Neural progenitor cell (in vitro differentiated cells): ENCODE measurements at regions not wholly inside any gene's neighbourhood (a gene's known extent, or its start where the extent isn't known, plus 50 kb on each side); places are given as distances from the start of the nearest gene placed in this dataset.

Experiments
- DNase-seq: peaks from one replicate; pipeline ENCODE4 v3.0.0-alpha.2; 2016; ENCODE audit warnings: low spot score
- H2AFZ ChIP-seq: fragments of 200-600 bp; sonication (generic); replicated peaks from 2 replicates; pipeline ENCODE4 v1.6.1; 2016; ENCODE audit warnings: antibody characterized with exemption
- H3F3A ChIP-seq: fragments of 200-600 bp; sonication (generic); 2 replicates; pipeline ENCODE4 v1.6.1; 2016; ENCODE audit warnings: antibody characterized with exemption, low read depth
- H3K27ac ChIP-seq: fragments of 200-600 bp; sonication (generic); 2 replicates; pipeline ENCODE4 v1.5.1; 2016; ENCODE audit warnings: mild to moderate bottlenecking
- H3K27me3 ChIP-seq: fragments of 200-600 bp; sonication (generic); 2 replicates; pipeline ENCODE4 v1.6.1; 2016; ENCODE audit warnings: mild to moderate bottlenecking, moderate library complexity
- H3K36me3 ChIP-seq: fragments of 200-600 bp; sonication (generic); 2 replicates; pipeline ENCODE4 v1.5.1; 2016
- H3K4me1 ChIP-seq: fragments of 200-600 bp; sonication (generic); 2 replicates; pipeline ENCODE4 v1.6.1; 2016; ENCODE audit warnings: mixed run types
- H3K4me2 ChIP-seq: fragments of 200-600 bp; sonication (generic); 2 replicates; pipeline ENCODE4 v1.6.1; 2016
- H3K4me3 ChIP-seq: fragments of 200-600 bp; sonication (generic); 2 replicates; pipeline ENCODE4 v1.5.1; 2016
- H3K79me2 ChIP-seq: fragments of 200-600 bp; sonication (generic); 2 replicates; pipeline ENCODE4 v1.6.1; 2016; ENCODE audit warnings: low read depth
- H3K9ac ChIP-seq: fragments of 200-600 bp; sonication (generic); 2 replicates; pipeline ENCODE4 v1.6.1; 2016
- H3K9me3 ChIP-seq: fragments of 200-600 bp; sonication (generic); 2 replicates; pipeline ENCODE4 v1.5.1; 2016; ENCODE audit warnings: low read depth
- H4K20me1 ChIP-seq: fragments of 200-600 bp; sonication (generic); 2 replicates; pipeline ENCODE4 v1.6.1; 2016; ENCODE audit warnings: low read depth
- H3K27ac Mint-ChIP-seq: 3 replicates; pipeline ENCODE4 v1.8.0; 2021; ENCODE audit warnings: mixed read lengths
- H3K27me3 Mint-ChIP-seq: 2 replicates; pipeline ENCODE4 v1.8.0; 2022; ENCODE audit warnings: low read depth, mild to moderate bottlenecking, inconsistent platforms, moderate library complexity, mixed read lengths; ENCODE audit not compliant: insufficient read depth
- H3K36me3 Mint-ChIP-seq: 3 replicates; pipeline ENCODE4 v1.8.0; 2021; ENCODE audit warnings: mixed read lengths
- H3K4me1 Mint-ChIP-seq: 3 replicates; pipeline ENCODE4 v1.8.0; 2021; ENCODE audit warnings: mixed read lengths
- H3K4me3 Mint-ChIP-seq: 3 replicates; pipeline ENCODE4 v1.8.0; 2021; ENCODE audit warnings: mild to moderate bottlenecking, moderate library complexity, mixed read lengths
- H3K9me3 Mint-ChIP-seq: 3 replicates; pipeline ENCODE4 v1.8.0; 2020; ENCODE audit warnings: mixed read lengths
- EZH2 ChIP-seq: fragments of 200-600 bp; sonication (generic); IDR thresholded peaks from 2 replicates; pipeline ENCODE4 v1.6.1; 2017; ENCODE audit warnings: antibody characterized with exemption, mild to moderate bottlenecking, moderate library complexity
- EZH2phosphoT487 ChIP-seq: fragments of 200-600 bp; sonication (generic); IDR thresholded peaks from 2 replicates; pipeline ENCODE4 v1.6.1; 2017; ENCODE audit warnings: antibody characterized with exemption
- TF ChIP-seq, protein P1 (sequence below): fragments of 200-600 bp; sonication (generic); IDR thresholded peaks from 2 replicates; pipeline ENCODE4 v1.5.1; 2017; ENCODE audit warnings: antibody characterized with exemption, mild to moderate bottlenecking

DNA sequence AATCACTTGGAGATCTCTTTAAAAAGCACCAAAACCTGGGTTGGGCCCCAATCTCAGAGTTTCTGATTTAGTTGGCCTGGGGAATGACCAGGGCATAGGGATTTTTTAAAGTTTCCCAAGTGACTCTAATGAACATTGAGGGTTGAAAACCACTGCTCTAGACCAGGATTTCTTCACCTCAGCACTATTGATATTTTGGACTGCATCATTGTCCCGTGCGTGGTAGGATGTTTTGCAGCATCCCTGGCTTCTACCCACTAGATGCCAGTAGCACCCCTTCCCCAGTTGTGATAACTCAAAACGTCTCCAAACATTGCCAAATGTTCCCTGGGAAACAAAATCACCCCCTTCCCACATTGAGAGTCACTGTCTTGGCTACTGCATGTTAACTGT is 61.8 kb downstream of the ATXN3L start:
- no peaks in the 10 kb centered on the region for H3K27me3 Mint-ChIP-seq
- H3K4me1 Mint-ChIP-seq = no peaks in the 10 kb centered on the region

DNA sequence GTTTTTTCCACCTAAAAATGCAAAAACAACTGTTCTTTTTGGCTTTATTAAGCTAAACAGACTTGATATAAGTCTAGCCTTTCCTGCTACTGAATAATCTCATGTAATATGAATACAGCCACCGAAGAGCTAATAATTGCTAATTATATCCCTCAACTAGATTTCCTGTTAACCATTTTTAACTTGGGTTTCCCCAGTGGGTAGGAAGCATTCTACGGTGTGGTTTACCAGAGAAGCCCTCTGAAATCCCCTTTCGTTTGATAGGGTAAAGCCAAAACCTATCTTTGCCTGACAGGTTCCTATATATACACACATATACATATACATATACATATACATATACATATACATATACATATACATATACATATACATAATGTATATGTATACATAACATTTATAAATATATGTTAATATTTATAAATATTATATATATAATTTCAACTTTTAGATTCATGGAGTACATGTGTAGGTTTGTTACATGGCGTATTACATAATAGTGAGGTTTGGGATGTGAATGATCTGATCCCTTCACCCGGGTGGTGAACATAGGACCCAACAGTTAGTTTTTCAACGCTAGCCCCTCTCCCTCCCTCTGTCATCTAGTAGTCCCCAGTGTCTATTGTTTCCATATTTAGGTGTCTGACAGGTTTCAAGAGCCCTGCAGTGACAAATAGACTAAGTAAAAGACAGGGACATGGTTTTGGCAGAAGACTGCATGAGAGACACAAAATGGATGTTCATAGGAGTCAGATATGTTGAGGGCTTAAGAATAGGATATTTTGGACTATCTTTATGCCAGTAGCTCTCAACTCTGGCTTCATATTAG is 62.4 kb downstream of the ATXN3L start:
- DNase-seq = no peak
- Histone ChIP-seq H3K27ac (no peak overlapping the region), H3K4me2 (no peak overlapping the region), H3K4me1 (peaks cover 4% of the 10 kb centered on the region), H3K4me3 (no peak overlapping the region), H3F3A (no peaks in the 10 kb centered on the region), H3K9me3 (no peaks in the 10 kb centered on the region), H3K79me2 (no peaks in the 10 kb centered on the region), H4K20me1 (no peaks in the 10 kb centered on the region), H3K27me3 (no peaks in the 10 kb centered on the region), H2AFZ (no peak overlapping the region), H3K36me3 (no peaks in the 10 kb centered on the region), H3K9ac (no peak overlapping the region)
- TF ChIP-seq, protein P1, sequence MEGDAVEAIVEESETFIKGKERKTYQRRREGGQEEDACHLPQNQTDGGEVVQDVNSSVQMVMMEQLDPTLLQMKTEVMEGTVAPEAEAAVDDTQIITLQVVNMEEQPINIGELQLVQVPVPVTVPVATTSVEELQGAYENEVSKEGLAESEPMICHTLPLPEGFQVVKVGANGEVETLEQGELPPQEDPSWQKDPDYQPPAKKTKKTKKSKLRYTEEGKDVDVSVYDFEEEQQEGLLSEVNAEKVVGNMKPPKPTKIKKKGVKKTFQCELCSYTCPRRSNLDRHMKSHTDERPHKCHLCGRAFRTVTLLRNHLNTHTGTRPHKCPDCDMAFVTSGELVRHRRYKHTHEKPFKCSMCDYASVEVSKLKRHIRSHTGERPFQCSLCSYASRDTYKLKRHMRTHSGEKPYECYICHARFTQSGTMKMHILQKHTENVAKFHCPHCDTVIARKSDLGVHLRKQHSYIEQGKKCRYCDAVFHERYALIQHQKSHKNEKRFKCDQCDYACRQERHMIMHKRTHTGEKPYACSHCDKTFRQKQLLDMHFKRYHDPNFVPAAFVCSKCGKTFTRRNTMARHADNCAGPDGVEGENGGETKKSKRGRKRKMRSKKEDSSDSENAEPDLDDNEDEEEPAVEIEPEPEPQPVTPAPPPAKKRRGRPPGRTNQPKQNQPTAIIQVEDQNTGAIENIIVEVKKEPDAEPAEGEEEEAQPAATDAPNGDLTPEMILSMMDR = no peak
- TF ChIP-seq EZH2phosphoT487 (no peak), EZH2 (no peak)
- no peak overlapping the region for H3K27ac Mint-ChIP-seq
- H3K4me1 Mint-ChIP-seq = no peaks in the 10 kb centered on the region
- no peaks in the 10 kb centered on the region for H3K27me3 Mint-ChIP-seq
- peaks cover 6% of the 10 kb centered on the region for H3K9me3 Mint-ChIP-seq
- H3K4me3 Mint-ChIP-seq = no peak overlapping the region
- no peaks in the 10 kb centered on the region for H3K36me3 Mint-ChIP-seq

More for the DNA sequence above, 61.8 kb downstream of the ATXN3L start:
- TF ChIP-seq EZH2 = no peak
- TF ChIP-seq EZH2phosphoT487 = no peak
- TF ChIP-seq, protein P1 = no peak
- H3K4me3 ChIP-seq = no peak overlapping the region
- peaks cover 4% of the 10 kb centered on the region for H3K4me1 ChIP-seq
- Mint-ChIP-seq H3K9me3 (peaks cover 6% of the 10 kb centered on the region), H3K27ac (no peak overlapping the region), H3K36me3 (no peaks in the 10 kb centered on the region), H3K4me3 (no peak overlapping the region)
- no peak for DNase-seq
- H3K27me3 ChIP-seq = no peaks in the 10 kb centered on the region
- H3K79me2 ChIP-seq = no peaks in the 10 kb centered on the region
- no peaks in the 10 kb centered on the region for H4K20me1 ChIP-seq
- H3K9ac ChIP-seq = no peak overlapping the region
- no peaks in the 10 kb centered on the region for H3F3A ChIP-seq
- no peak overlapping the region for H3K27ac ChIP-seq
- H2AFZ ChIP-seq = peak overlapping the region; percentile 17
- H3K36me3 ChIP-seq = no peaks in the 10 kb centered on the region
- no peaks in the 10 kb centered on the region for H3K9me3 ChIP-seq
- H3K4me2 ChIP-seq = no peak overlapping the region

DNA sequence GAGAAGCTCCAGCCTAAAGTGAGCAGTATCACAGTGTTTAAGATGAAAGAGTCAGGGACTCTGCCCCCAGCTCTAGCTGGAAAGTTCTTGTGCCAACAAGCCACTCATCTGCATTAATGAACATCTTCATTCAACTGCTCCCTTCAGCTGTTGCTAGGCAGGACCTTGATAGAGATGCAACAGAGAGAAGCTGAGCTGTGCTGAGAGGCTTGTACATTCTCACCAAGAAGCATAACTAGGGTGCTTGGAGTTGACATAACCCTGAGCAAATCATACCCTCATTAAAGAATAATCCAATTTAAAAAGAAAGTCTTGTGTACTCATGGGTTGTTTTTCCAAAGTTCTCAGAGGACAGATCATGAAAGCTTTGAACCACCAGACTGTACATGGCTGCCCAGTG is 63.2 kb downstream of the ATXN3L start:
- H3K4me2 ChIP-seq = no peak overlapping the region
- no peak overlapping the region for H3K27ac Mint-ChIP-seq
- no peaks in the 10 kb centered on the region for H3K36me3 Mint-ChIP-seq
- H3K4me1 Mint-ChIP-seq = no peaks in the 10 kb centered on the region
- no peak for DNase-seq
- no peaks in the 10 kb centered on the region for H3K27me3 ChIP-seq
- H3K9me3 ChIP-seq = no peaks in the 10 kb centered on the region
- H3K36me3 ChIP-seq = no peaks in the 10 kb centered on the region
- no peaks in the 10 kb centered on the region for H4K20me1 ChIP-seq
- H3F3A ChIP-seq = no peaks in the 10 kb centered on the region
- H3K4me3 Mint-ChIP-seq = no peak overlapping the region
- no peaks in the 10 kb centered on the region for H3K27me3 Mint-ChIP-seq
- TF ChIP-seq EZH2phosphoT487 = no peak
- TF ChIP-seq EZH2 = no peak
- TF ChIP-seq, protein P1 = no peak
- no peak overlapping the region for H3K27ac ChIP-seq
- H3K9me3 Mint-ChIP-seq = peaks cover 11% of the 10 kb centered on the region
- H3K79me2 ChIP-seq = no peaks in the 10 kb centered on the region
- no peak overlapping the region for H2AFZ ChIP-seq
- H3K4me1 ChIP-seq = peaks cover 4% of the 10 kb centered on the region
- no peak overlapping the region for H3K9ac ChIP-seq
- no peak overlapping the region for H3K4me3 ChIP-seq
